ENCODE measurements at regions not wholly inside any gene's neighbourhood (a gene's known extent, or its start where the extent isn't known, plus 50 kb on each side); places are given as distances from the start of the nearest gene placed in this dataset.

DNA sequence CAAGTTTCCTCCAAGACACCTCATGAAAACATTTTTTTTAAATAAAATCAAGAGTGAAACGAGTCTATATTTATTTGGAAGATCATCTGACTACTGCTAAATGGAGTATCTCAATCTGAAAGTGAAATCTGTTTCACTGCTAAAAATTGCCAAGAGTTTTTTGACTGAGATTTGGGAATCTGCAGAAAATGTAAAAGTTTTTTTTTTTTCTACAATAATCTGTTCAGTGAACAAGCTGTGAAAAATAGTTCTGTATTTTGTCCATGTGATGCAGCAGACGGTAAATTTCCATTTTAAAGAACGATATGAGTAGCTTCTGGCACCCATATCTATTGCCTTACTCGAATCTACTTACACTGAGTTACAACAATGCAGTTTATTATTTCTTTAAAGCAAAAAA is 519.7 kb downstream of the PLCL1 start:
- TF ChIP-seq, protein P1, sequence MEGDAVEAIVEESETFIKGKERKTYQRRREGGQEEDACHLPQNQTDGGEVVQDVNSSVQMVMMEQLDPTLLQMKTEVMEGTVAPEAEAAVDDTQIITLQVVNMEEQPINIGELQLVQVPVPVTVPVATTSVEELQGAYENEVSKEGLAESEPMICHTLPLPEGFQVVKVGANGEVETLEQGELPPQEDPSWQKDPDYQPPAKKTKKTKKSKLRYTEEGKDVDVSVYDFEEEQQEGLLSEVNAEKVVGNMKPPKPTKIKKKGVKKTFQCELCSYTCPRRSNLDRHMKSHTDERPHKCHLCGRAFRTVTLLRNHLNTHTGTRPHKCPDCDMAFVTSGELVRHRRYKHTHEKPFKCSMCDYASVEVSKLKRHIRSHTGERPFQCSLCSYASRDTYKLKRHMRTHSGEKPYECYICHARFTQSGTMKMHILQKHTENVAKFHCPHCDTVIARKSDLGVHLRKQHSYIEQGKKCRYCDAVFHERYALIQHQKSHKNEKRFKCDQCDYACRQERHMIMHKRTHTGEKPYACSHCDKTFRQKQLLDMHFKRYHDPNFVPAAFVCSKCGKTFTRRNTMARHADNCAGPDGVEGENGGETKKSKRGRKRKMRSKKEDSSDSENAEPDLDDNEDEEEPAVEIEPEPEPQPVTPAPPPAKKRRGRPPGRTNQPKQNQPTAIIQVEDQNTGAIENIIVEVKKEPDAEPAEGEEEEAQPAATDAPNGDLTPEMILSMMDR (IDR thresholded peaks at IDR 0.05) = no peak
- no peak for TF ChIP-seq POLR2A (IDR thresholded peaks at IDR 0.05)
